ENCODE measurements at regions not wholly inside any gene's neighbourhood (a gene's known extent, or its start where the extent isn't known, plus 50 kb on each side); places are given as distances from the start of the nearest gene placed in this dataset.
"Not testable (repeated sequence)": the region's sequence is repeated elsewhere in the genome, so short reads cannot be mapped to it uniquely, and the experiment has no call there.

GRCh38 chr5:94102849-94103248 lies 361.4 kb upstream of the POU5F2 start:
- DNase-seq, result no peak

- not testable (repeated sequence) for DNase-seq
Observed at GRCh38 chr5:94097384-94097783, 356.0 kb upstream of the POU5F2 start.

GRCh38 chr5:94094793-94095441 lies 353.5 kb upstream of the POU5F2 start:
- no peak for DNase-seq

GRCh38 chr5:94093300-94093699 lies 351.9 kb upstream of the POU5F2 start:
- DNase-seq, result no peak

GRCh38 chr5:94086635-94087034 lies 345.2 kb upstream of the POU5F2 start:
- not testable (repeated sequence) for DNase-seq

- DNase-seq, result no peak
Observed at GRCh38 chr5:94086194-94086593, 344.8 kb upstream of the POU5F2 start.

- DNase-seq, result no peak
Observed at GRCh38 chr5:94082405-94082804, 341.0 kb upstream of the POU5F2 start.

- no peak for DNase-seq
Observed at GRCh38 chr5:94081088-94081487, 339.7 kb upstream of the POU5F2 start.

- no peak for DNase-seq
Observed at GRCh38 chr5:94080390-94080789, 339.0 kb upstream of the POU5F2 start.

- no peak for DNase-seq
Observed at GRCh38 chr5:94072116-94072515, 330.7 kb upstream of the POU5F2 start.

- no peak for DNase-seq
Observed at GRCh38 chr5:94066437-94067207, 325.2 kb upstream of the POU5F2 start.

GRCh38 chr5:94064025-94064424 lies 322.6 kb upstream of the POU5F2 start:
- DNase-seq, result no peak

- DNase-seq, result no peak
Observed at GRCh38 chr5:94057655-94058054, 316.3 kb upstream of the POU5F2 start.

GRCh38 chr5:94057217-94057616 lies 315.8 kb upstream of the POU5F2 start:
- DNase-seq, result no peak

- not testable (repeated sequence) for DNase-seq
Observed at GRCh38 chr5:94049307-94049922, 308.0 kb upstream of the POU5F2 start.

- DNase-seq, result no peak
Observed at GRCh38 chr5:94045839-94046782, 304.7 kb upstream of the POU5F2 start.

- DNase-seq, result no peak
Observed at GRCh38 chr5:94043311-94043710, 301.9 kb upstream of the POU5F2 start.

GRCh38 chr5:94040591-94041148 lies 299.3 kb upstream of the POU5F2 start:
- DNase-seq, result no peak

GRCh38 chr5:94039101-94039500 lies 297.7 kb upstream of the POU5F2 start:
- no peak for DNase-seq

- no peak for DNase-seq
Observed at GRCh38 chr5:94031631-94032030, 290.2 kb upstream of the POU5F2 start.

GRCh38 chr5:94028001-94028400 lies 286.6 kb upstream of the POU5F2 start:
- DNase-seq, result no peak

- no peak for DNase-seq
Observed at GRCh38 chr5:94027145-94027544, 285.7 kb upstream of the POU5F2 start.
